GM12891 (cell line): ENCODE measurements at regions not wholly inside any gene's neighbourhood (a gene's known extent, or its start where the extent isn't known, plus 50 kb on each side); places are given as distances from the start of the nearest gene placed in this dataset.

Experiments used
- POLR2A ChIP-seq: IDR thresholded peaks from 2 replicates; pipeline ENCODE4 v1.6.1; 2011; ENCODE audit warnings: low read depth, low read length, control low read depth
- POLR2AphosphoS5 ChIP-seq: IDR thresholded peaks from 2 replicates; pipeline ENCODE4 v1.6.1; 2011; ENCODE audit warnings: low read depth, low read length, control low read depth

DNA sequence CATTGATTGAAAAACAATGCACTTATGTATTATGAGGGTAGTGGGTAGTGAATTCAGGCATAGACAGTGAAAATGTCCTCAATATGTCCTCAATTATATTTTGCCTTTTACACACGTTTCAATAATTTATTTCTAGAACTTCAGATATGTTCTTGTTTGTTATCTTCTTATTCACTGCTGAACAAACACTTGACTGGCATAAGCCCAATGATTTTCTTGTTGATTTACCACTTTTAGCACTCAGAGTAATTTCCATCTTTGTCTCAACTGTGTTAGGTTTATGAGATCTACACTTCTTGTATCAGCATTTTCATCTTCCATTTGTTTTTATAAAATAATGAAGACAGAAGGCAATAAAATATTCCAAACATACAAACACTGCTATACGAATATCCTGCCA lies 61.8 kb upstream of the DCC start:
- no peak for TF ChIP-seq POLR2A
- TF ChIP-seq POLR2AphosphoS5 = no peak
